NCI-H1694 treated with DMSO at 0.1 percent for 48 hours (cell line): ENCODE measurements at regions not wholly inside any gene's neighbourhood (a gene's known extent, or its start where the extent isn't known, plus 50 kb on each side); places are given as distances from the start of the nearest gene placed in this dataset.

Experiments used
- DNase-seq: peaks from one replicate; lab custom pipeline; 2025; lab: John Stamatoyannopoulos, UW

GRCh38 chr16:72406390-72406789 lies 234.4 kb upstream of the PMFBP1 start:
- no peak for DNase-seq

DNA sequence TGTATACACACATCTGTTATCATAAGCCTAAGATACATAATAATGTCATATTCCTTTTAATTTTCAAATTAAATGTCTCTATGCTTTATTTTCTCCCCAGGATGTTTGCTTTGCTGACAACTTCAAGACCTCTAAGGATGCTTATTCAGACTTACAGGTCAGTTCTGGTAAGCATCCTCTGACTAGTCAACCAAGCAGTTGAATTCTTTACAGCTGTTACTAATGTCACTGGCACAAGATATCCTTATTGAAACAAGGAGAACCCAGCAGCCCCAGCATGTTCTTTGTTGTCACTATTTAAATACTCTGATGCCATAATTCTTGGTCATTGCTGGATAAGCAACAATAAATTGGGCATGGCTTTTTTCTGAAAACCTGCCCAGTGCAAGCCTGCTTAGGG lies 232.3 kb upstream of the PMFBP1 start:
- DNase-seq: no peak

GRCh38 chr16:72401084-72401361 lies 229.1 kb upstream of the PMFBP1 start:
- DNase-seq: no peak

GRCh38 chr16:72400257-72401083 lies 228.5 kb upstream of the PMFBP1 start:
- peak; percentile 70 for DNase-seq

DNA sequence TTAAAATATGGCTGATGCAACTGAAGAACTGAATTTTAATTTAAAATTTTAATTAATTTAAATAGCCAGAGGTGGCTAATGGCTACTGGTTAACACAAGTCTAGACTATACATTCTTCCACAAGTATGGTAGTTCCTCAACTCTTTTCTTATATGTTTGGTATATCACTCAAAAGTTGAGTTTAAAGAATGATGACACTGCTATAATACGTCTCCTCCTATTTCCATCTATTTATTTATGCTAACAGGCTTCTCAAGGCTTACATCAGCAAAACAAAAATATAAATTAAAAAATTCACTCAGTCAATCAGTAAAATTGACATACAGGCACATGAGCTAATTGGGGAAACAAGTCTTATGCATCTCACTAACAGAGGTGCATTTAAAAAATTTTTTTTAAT lies 227.9 kb upstream of the PMFBP1 start:
- DNase-seq: no peak

GRCh38 chr16:72397876-72398275 lies 225.9 kb upstream of the PMFBP1 start:
- no peak for DNase-seq

DNA sequence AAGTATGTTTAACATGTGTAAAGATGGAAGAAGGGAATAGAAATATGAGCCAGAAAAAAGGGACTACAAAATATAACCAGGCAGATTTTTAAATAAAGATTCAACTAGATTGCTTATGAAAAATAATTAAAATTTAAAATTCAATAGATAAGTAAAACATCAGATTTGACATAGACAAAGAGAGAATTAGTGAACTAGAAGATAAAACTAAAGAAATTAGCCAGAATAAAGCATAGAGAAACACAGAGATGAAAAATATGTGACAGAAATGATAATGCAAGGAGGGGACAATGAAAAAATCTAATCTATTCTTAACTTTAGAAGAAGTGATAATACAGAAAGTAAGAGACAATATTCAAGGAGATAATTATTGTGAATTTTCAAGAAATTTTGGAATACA lies 222.6 kb upstream of the PMFBP1 start:
- DNase-seq: no peak

- no peak for DNase-seq
These were observed 217.8 kb upstream of the PMFBP1 start for GRCh38 chr16:72389791-72390190.

DNA sequence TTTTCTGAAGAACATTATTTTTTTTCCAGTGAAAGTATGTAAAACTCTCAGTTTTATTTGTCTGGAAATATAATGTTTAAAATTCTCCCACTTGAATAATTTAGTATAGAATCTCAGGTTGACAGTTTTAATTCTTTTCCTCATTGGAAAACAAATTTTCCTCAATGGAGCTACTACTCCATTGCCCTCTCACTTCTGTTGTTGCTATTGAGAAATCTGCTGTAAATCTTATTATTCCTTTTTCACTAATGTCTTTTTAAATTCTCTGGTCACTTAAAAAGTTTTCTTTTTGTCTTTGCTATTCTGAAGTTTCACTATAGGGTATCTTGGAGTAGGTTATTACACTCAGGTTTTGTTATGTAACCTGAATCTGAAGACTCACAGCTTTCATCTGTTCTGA lies 216.1 kb upstream of the PMFBP1 start:
- DNase-seq: no peak

DNA sequence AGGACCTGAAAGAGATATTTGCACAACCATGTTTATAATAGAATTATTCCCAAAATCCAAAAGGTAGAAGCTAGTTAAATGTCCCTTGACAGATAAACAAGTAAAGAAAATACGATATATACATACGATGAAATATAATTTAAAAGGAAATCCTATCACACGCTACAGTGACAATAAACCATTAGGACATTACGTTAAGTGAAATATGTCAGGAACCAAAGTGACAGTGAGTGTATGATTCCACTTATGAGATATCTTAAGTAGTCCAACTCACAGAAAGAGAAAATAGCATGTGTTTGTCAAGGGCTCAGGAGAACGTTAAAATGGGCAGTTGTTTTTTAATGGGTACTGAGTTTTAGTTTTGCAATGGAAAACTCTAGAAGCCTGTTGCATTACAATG lies 212.7 kb upstream of the PMFBP1 start:
- DNase-seq: no peak

DNA sequence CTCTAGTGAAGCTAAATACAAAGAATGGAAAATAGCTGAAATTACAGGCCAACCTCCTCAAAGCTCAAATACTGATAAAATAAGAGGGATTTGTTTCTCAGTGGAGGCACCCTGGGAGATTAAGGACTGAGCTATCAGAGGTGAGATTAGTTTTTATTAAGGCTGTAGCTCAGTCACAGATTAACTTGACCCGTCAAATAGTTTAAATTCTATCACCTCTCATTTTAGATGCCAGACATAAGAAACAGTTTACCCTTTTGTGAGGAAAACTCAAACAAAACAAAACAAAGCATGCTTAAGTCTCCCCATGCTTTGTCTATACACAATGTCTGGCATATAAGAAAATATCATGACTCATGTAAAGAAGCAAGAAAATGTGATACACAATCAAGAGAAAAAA lies 208.3 kb upstream of the PMFBP1 start:
- DNase-seq: no peak

DNA sequence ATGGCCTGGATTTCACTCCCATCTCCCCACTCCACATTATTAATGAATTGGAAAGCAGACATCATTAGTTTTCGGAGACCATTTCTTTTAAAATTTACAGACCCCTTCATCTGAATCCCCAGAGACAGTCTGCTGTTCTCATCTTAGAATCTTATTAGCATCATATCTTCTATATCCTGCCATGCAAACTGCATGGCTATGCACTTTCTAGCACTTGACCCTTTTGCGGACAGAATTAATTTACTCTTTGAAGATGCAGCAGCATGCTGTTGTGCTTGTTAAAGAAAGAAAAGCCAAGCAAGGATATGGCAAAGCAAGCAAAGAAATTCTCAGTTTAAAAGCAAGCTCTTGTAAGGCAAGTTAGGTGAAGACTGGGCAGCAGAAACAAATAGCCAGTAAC lies 201.2 kb upstream of the PMFBP1 start:
- no peak for DNase-seq

GRCh38 chr16:72372087-72373045 lies 200.4 kb upstream of the PMFBP1 start:
- no peak for DNase-seq

- no peak for DNase-seq
These were observed 199.5 kb upstream of the PMFBP1 start for GRCh38 chr16:72371307-72372086.

- DNase-seq: no peak
These were observed 197.3 kb upstream of the PMFBP1 start for GRCh38 chr16:72369274-72369673.

- no peak for DNase-seq
These were observed 195.9 kb upstream of the PMFBP1 start for GRCh38 chr16:72367851-72368250.

DNA sequence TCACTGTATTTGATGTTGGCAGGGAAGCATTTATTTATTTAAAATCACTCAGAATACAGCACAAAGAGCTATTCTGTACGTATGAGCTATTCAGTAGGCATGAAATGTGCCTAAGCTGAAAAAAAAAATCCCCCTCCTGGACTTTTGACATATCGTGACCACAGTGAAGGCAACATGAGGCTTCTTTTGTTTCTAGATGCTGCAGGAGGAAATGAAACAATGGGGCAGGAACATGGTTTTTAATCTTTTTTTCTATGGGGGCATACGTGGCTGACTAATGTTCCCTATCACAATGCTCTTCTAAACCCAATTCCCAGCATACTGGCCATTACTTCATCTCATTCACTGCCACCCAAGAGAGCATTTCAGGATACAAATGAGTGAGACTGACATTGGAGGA lies 191.0 kb upstream of the PMFBP1 start:
- no peak for DNase-seq

GRCh38 chr16:72362476-72362875 lies 190.5 kb upstream of the PMFBP1 start:
- no peak for DNase-seq

GRCh38 chr16:72357910-72358309 lies 186.0 kb upstream of the PMFBP1 start:
- DNase-seq: no peak

- DNase-seq: no peak
These were observed 183.6 kb upstream of the PMFBP1 start for GRCh38 chr16:72355561-72355960.

DNA sequence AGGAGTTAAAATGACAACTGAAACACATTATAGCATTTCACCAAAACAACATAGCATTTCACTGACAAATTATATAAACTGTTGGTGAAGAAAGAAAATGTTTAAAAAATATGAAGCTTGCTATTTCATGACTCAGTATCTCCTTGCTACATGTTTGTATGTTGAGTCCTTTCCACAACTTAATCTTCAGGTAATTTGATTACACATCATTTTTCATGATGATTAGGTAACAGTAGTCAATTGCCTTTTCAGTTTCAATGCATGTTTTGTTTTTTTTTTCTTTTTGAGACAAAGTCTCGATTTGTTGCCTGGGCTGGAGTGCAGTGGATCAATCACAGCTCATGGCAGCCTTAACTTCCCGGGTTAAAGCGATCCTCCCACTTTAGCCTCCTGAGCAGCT lies 177.8 kb upstream of the PMFBP1 start:
- DNase-seq: no peak

GRCh38 chr16:72332926-72333325 lies 161.0 kb upstream of the PMFBP1 start:
- no peak for DNase-seq

GRCh38 chr16:72324578-72324977 lies 152.6 kb upstream of the PMFBP1 start:
- DNase-seq: no peak
